ENCODE measurements at regions not wholly inside any gene's neighbourhood (a gene's known extent, or its start where the extent isn't known, plus 50 kb on each side); places are given as distances from the start of the nearest gene placed in this dataset.

DNA sequence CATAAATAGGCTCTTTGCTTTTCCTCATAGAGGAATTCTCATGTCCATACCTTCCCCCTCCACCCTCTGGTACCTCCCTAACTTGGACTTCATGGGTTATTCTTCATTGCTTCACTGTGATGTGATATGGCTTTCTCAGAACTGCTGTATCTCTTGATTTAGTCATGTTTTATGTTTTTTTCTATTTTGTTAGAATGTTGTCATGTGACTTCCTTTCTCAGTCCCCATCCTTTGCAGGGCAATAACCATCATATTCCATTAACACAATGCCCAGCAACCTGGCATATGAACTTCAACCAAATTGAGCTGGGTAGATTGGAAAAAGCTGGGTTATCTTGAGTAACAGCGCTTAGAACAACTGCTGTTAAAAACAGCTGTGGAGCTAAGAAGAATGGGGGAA, 190.9 kb upstream of the PRSS16 start:
- Histone ChIP-seq H3K79me2 (ENCODE audit: insufficient read depth, low read length) (no peaks in the 10 kb centered on the region), H3K4me2 (replicated peaks; ENCODE audit: extremely low read depth, low read length, poor library complexity, severe bottlenecking) (no peak overlapping the region), H3K27me3 (ENCODE audit: control insufficient read depth in 2 of 2, insufficient read depth in 2 of 2, low read length in 2 of 2) (no peaks in the 10 kb centered on the region), H3K27ac (ENCODE audit: low read depth in 1 of 2, low read length in 2 of 2) (no peak overlapping the region), H3K4me1 (ENCODE audit: control insufficient read depth in 1 of 2, insufficient read depth in 2 of 2, low read length in 2 of 2) (no peaks in the 10 kb centered on the region), H3K9ac (ENCODE audit: insufficient read depth, low read length, poor library complexity, severe bottlenecking) (no peak overlapping the region), H4K20me1 (ENCODE audit: insufficient read depth, low read length) (no peaks in the 10 kb centered on the region), H3K4me3 (replicated peaks in 1 of 3; ENCODE audit: low read depth in 2 of 3, low read length in 3 of 3) (no peak overlapping the region), H3K36me3 (replicated peaks in 1 of 2; ENCODE audit: control insufficient read depth in 1 of 2, insufficient read depth in 2 of 2, low read length in 2 of 2) (no peaks in the 10 kb centered on the region), H2AFZ (ENCODE audit: insufficient read depth, low read depth, low read length, poor library complexity, severe bottlenecking) (no peak overlapping the region), H3K9me3 (replicated peaks in 1 of 2; ENCODE audit: control insufficient read depth in 1 of 2, insufficient read depth in 1 of 2, low read length in 2 of 2) (no peaks in the 10 kb centered on the region)
- H3K9me3 Mint-ChIP-seq, result peaks cover 0 to 5% (median 0%) of the 10 kb centered on the region in 7 donors
- DNase-seq, result no peak
- H3K27me3 Mint-ChIP-seq (ENCODE audit: low read depth in 3 of 3), result peaks cover 0 to 9% (median 1%) of the 10 kb centered on the region in 3 donors
- TF ChIP-seq, protein P1, sequence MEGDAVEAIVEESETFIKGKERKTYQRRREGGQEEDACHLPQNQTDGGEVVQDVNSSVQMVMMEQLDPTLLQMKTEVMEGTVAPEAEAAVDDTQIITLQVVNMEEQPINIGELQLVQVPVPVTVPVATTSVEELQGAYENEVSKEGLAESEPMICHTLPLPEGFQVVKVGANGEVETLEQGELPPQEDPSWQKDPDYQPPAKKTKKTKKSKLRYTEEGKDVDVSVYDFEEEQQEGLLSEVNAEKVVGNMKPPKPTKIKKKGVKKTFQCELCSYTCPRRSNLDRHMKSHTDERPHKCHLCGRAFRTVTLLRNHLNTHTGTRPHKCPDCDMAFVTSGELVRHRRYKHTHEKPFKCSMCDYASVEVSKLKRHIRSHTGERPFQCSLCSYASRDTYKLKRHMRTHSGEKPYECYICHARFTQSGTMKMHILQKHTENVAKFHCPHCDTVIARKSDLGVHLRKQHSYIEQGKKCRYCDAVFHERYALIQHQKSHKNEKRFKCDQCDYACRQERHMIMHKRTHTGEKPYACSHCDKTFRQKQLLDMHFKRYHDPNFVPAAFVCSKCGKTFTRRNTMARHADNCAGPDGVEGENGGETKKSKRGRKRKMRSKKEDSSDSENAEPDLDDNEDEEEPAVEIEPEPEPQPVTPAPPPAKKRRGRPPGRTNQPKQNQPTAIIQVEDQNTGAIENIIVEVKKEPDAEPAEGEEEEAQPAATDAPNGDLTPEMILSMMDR (IDR thresholded peaks at IDR 0.05), result no peak
- no peaks in the 10 kb centered on the region for H3K36me3 Mint-ChIP-seq
- H3K27ac Mint-ChIP-seq, result no peak overlapping the region
- intact Hi-C loops (cut with micrococcal nuclease), result no loop called here
- WGBS (ENCODE audit: insufficient coverage), result 100% methylated on average over 1 of the region's 1 CpG
- H3K4me3 Mint-ChIP-seq, result no peak overlapping the region
- H3K4me1 Mint-ChIP-seq, result no peaks in the 10 kb centered on the region

GRCh38 chr6:27059621-27060425, 187.7 kb upstream of the PRSS16 start:
- TF ChIP-seq, protein P1 (IDR thresholded peaks at IDR 0.05), result no peak

More at GRCh38 chr6:27059621-27060425, 187.7 kb upstream of the PRSS16 start:
- no peaks in the 10 kb centered on the region for H3K4me1 ChIP-seq (ENCODE audit: control insufficient read depth in 1 of 2, insufficient read depth in 2 of 2, low read length in 2 of 2)
- H4K20me1 ChIP-seq (ENCODE audit: insufficient read depth, low read length), result no peaks in the 10 kb centered on the region
- Mint-ChIP-seq H3K36me3 (no peaks in the 10 kb centered on the region), H3K4me1 (no peaks in the 10 kb centered on the region), H3K27ac (no peak overlapping the region), H3K27me3 (ENCODE audit: low read depth in 3 of 3) (peaks cover 2 to 16% (median 7%) of the 10 kb centered on the region in 3 donors), H3K4me3 (no peak overlapping the region), H3K9me3 (peaks cover 0 to 5% (median 0%) of the 10 kb centered on the region in 7 donors)
- H3K9ac ChIP-seq (ENCODE audit: insufficient read depth, low read length, poor library complexity, severe bottlenecking), result no peak overlapping the region
- no peaks in the 10 kb centered on the region for H3K27me3 ChIP-seq (ENCODE audit: control insufficient read depth in 2 of 2, insufficient read depth in 2 of 2, low read length in 2 of 2)
- no peak overlapping the region for H3K4me3 ChIP-seq (replicated peaks in 1 of 3; ENCODE audit: low read depth in 2 of 3, low read length in 3 of 3)
- no peak overlapping the region for H3K4me2 ChIP-seq (replicated peaks; ENCODE audit: extremely low read depth, low read length, poor library complexity, severe bottlenecking)
- no peak overlapping the region for H2AFZ ChIP-seq (ENCODE audit: insufficient read depth, low read depth, low read length, poor library complexity, severe bottlenecking)
- no peak overlapping the region for H3K27ac ChIP-seq (ENCODE audit: low read depth in 1 of 2, low read length in 2 of 2)
- no peak for DNase-seq
- 94% methylated on average over 4 of the region's 10 CpGs for WGBS (ENCODE audit: insufficient coverage)
- H3K79me2 ChIP-seq (ENCODE audit: insufficient read depth, low read length), result no peaks in the 10 kb centered on the region
- no peaks in the 10 kb centered on the region for H3K9me3 ChIP-seq (replicated peaks in 1 of 2; ENCODE audit: control insufficient read depth in 1 of 2, insufficient read depth in 1 of 2, low read length in 2 of 2)
- H3K36me3 ChIP-seq (replicated peaks in 1 of 2; ENCODE audit: control insufficient read depth in 1 of 2, insufficient read depth in 2 of 2, low read length in 2 of 2), result no peaks in the 10 kb centered on the region
- intact Hi-C loops (cut with micrococcal nuclease), result no loop called here
